ENCODE measurements at regions not wholly inside any gene's neighbourhood (a gene's known extent, or its start where the extent isn't known, plus 50 kb on each side); places are given as distances from the start of the nearest gene placed in this dataset.

GRCh38 chr6:16978686-16979085 lies 123.2 kb upstream of the STMND1 start:
- H3K27me3 ChIP-seq (ENCODE audit: control insufficient read depth, low read length) = peaks cover 11% of the 10 kb centered on the region
- H3K4me3 ChIP-seq (ENCODE audit: low read length) = no peak overlapping the region
- H3K27ac ChIP-seq (ENCODE audit: low read depth, low read length) = no peak overlapping the region
- no peaks in the 10 kb centered on the region for H3K79me2 ChIP-seq (ENCODE audit: control insufficient read depth, low read length)
- no peaks in the 10 kb centered on the region for H3F3A ChIP-seq (ENCODE audit: control insufficient read depth, insufficient read depth)
- no peaks in the 10 kb centered on the region for H3K9me3 ChIP-seq (ENCODE audit: control insufficient read depth, insufficient read depth, low read length)
- H3K4me2 ChIP-seq (ENCODE audit: low read length) = no peak overlapping the region
- no peak for TF ChIP-seq CTCF (IDR thresholded peaks at IDR 0.05; ENCODE audit: low read depth, low read length, poor library complexity, severe bottlenecking)
- no peak for TF ChIP-seq EZH2phosphoT487 (IDR thresholded peaks at IDR 0.05; ENCODE audit: borderline replicate concordance, low read length)
- H3K36me3 ChIP-seq (ENCODE audit: control insufficient read depth, low read length) = no peaks in the 10 kb centered on the region
- H3K9me2 ChIP-seq (replicated peaks; ENCODE audit: control insufficient read depth, low read length) = no peaks in the 10 kb centered on the region
- no peaks in the 10 kb centered on the region for H3K4me1 ChIP-seq (ENCODE audit: control insufficient read depth, low read length)
- no peaks in the 10 kb centered on the region for H4K20me1 ChIP-seq (ENCODE audit: control insufficient read depth, insufficient read depth, low read depth, low read length)

GRCh38 chr6:16976385-16977183 lies 125.3 kb upstream of the STMND1 start:
- Histone ChIP-seq H3F3A (ENCODE audit: control insufficient read depth, insufficient read depth) (no peaks in the 10 kb centered on the region), H3K9me2 (replicated peaks; ENCODE audit: control insufficient read depth, low read length) (no peaks in the 10 kb centered on the region), H3K27ac (ENCODE audit: low read depth, low read length) (no peak overlapping the region), H3K4me3 (ENCODE audit: low read length) (no peak overlapping the region), H3K4me1 (ENCODE audit: control insufficient read depth, low read length) (no peaks in the 10 kb centered on the region), H3K27me3 (ENCODE audit: control insufficient read depth, low read length) (peaks cover 8% of the 10 kb centered on the region), H3K36me3 (ENCODE audit: control insufficient read depth, low read length) (no peaks in the 10 kb centered on the region), H3K79me2 (ENCODE audit: control insufficient read depth, low read length) (no peaks in the 10 kb centered on the region), H4K20me1 (ENCODE audit: control insufficient read depth, insufficient read depth, low read depth, low read length) (no peaks in the 10 kb centered on the region), H3K9me3 (ENCODE audit: control insufficient read depth, insufficient read depth, low read length) (no peaks in the 10 kb centered on the region), H3K4me2 (ENCODE audit: low read length) (no peak overlapping the region)
- TF ChIP-seq CTCF (IDR thresholded peaks at IDR 0.05; ENCODE audit: low read depth, low read length, poor library complexity, severe bottlenecking) (no peak), EZH2phosphoT487 (IDR thresholded peaks at IDR 0.05; ENCODE audit: borderline replicate concordance, low read length) (no peak)

GRCh38 chr6:16974704-16975359 lies 127.0 kb upstream of the STMND1 start:
- Histone ChIP-seq H3K36me3 (ENCODE audit: control insufficient read depth, low read length) (no peaks in the 10 kb centered on the region), H3F3A (ENCODE audit: control insufficient read depth, insufficient read depth) (no peaks in the 10 kb centered on the region), H3K27ac (ENCODE audit: low read depth, low read length) (no peak overlapping the region), H4K20me1 (ENCODE audit: control insufficient read depth, insufficient read depth, low read depth, low read length) (no peaks in the 10 kb centered on the region), H3K9me3 (ENCODE audit: control insufficient read depth, insufficient read depth, low read length) (no peaks in the 10 kb centered on the region), H3K9me2 (replicated peaks; ENCODE audit: control insufficient read depth, low read length) (no peaks in the 10 kb centered on the region), H3K27me3 (ENCODE audit: control insufficient read depth, low read length) (peaks cover 4% of the 10 kb centered on the region; the same call in 1 of the 2 replicates), H3K4me3 (ENCODE audit: low read length) (no peak overlapping the region), H3K4me1 (ENCODE audit: control insufficient read depth, low read length) (no peaks in the 10 kb centered on the region), H3K79me2 (ENCODE audit: control insufficient read depth, low read length) (no peaks in the 10 kb centered on the region), H3K4me2 (ENCODE audit: low read length) (no peak overlapping the region)
- no peak for TF ChIP-seq EZH2phosphoT487 (IDR thresholded peaks at IDR 0.05; ENCODE audit: borderline replicate concordance, low read length)
- TF ChIP-seq CTCF (IDR thresholded peaks at IDR 0.05; ENCODE audit: low read depth, low read length, poor library complexity, severe bottlenecking) = no peak
